ENCODE measurements at regions not wholly inside any gene's neighbourhood (a gene's known extent, or its start where the extent isn't known, plus 50 kb on each side); places are given as distances from the start of the nearest gene placed in this dataset.

DNA sequence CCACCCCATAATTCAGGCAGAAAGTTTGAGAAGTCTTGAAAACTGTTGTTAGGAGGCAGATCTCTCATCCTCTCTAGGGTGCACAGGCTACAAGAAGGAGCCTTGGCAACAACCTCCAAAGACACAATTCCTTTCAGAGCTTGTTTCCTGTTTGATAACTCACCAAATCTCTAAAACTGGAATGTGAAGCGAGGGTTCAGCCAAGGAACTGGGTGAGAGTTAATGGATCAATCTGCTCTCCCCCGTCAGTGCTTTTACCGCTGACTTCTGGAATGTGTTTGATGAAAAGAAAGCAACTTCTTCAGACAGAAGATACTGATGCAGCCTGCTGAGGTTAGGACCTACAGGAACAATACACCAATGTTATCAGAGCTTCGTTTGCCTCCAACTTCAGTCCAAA is 171.8 kb upstream of the BMP2 start:
- TF ChIP-seq FOXP2 (optimal IDR thresholded peaks at IDR 0.05; ENCODE audit: borderline replicate concordance, extremely low read depth, extremely low read length, insufficient read depth) = no peak
- TF ChIP-seq, protein P1, sequence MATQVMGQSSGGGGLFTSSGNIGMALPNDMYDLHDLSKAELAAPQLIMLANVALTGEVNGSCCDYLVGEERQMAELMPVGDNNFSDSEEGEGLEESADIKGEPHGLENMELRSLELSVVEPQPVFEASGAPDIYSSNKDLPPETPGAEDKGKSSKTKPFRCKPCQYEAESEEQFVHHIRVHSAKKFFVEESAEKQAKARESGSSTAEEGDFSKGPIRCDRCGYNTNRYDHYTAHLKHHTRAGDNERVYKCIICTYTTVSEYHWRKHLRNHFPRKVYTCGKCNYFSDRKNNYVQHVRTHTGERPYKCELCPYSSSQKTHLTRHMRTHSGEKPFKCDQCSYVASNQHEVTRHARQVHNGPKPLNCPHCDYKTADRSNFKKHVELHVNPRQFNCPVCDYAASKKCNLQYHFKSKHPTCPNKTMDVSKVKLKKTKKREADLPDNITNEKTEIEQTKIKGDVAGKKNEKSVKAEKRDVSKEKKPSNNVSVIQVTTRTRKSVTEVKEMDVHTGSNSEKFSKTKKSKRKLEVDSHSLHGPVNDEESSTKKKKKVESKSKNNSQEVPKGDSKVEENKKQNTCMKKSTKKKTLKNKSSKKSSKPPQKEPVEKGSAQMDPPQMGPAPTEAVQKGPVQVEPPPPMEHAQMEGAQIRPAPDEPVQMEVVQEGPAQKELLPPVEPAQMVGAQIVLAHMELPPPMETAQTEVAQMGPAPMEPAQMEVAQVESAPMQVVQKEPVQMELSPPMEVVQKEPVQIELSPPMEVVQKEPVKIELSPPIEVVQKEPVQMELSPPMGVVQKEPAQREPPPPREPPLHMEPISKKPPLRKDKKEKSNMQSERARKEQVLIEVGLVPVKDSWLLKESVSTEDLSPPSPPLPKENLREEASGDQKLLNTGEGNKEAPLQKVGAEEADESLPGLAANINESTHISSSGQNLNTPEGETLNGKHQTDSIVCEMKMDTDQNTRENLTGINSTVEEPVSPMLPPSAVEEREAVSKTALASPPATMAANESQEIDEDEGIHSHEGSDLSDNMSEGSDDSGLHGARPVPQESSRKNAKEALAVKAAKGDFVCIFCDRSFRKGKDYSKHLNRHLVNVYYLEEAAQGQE (IDR thresholded peaks at IDR 0.05; ENCODE audit: insufficient read depth in 1 of 2, low read depth in 2 of 2, low read length in 2 of 2) = no peak
- no peak for TF ChIP-seq TAF1 (IDR thresholded peaks at IDR 0.05; ENCODE audit: borderline replicate concordance, insufficient read depth, low read length)
- TF ChIP-seq POLR2AphosphoS5 (IDR thresholded peaks at IDR 0.05; ENCODE audit: low read depth, low read length) = no peak
- no peak for TF ChIP-seq SIN3A (IDR thresholded peaks at IDR 0.05; ENCODE audit: borderline replicate concordance, insufficient read depth, low read length)

DNA sequence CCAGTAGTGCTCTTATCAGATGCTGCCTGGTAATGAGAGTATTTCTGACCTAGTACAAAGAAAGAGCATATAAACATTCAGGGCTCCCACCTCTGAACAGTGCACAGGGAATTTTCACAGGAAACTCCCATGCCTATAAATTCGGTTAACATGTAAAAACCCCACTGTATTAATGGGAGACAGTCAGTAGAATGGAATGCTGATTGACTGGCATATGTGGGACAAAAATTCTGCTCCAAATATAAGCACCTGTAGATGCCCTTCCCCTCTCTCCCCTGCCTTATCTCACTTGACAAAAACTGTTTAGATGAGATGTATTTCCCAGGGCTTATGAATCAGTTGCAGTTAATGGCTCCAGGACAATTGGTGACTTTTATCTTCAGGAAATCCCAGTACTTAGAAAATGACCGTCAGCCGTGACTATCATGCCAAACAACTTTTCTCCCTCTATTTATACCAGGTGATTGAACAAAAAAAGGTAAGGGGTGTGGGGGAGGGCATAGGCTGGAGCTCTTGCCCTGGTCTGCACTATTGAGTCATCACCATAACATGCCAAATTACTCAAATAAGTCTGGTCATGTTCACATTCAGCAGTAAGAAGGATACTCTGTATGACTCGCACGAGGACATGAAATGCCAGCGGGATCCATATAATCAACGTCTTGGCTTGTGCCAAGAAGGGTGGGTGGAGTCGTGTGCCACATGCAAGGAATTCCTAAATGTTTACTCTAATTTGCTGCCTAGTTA is 176.4 kb upstream of the BMP2 start:
- TF ChIP-seq POLR2AphosphoS5 (IDR thresholded peaks at IDR 0.05; ENCODE audit: low read depth, low read length) (no peak), TAF1 (IDR thresholded peaks at IDR 0.05; ENCODE audit: borderline replicate concordance, insufficient read depth, low read length) (no peak), FOXP2 (optimal IDR thresholded peaks at IDR 0.05; ENCODE audit: borderline replicate concordance, extremely low read depth, extremely low read length, insufficient read depth) (no peak), SIN3A (IDR thresholded peaks at IDR 0.05; ENCODE audit: borderline replicate concordance, insufficient read depth, low read length) (no peak)
- TF ChIP-seq, protein P1 (IDR thresholded peaks at IDR 0.05; ENCODE audit: insufficient read depth in 1 of 2, low read depth in 2 of 2, low read length in 2 of 2) = no peak

DNA sequence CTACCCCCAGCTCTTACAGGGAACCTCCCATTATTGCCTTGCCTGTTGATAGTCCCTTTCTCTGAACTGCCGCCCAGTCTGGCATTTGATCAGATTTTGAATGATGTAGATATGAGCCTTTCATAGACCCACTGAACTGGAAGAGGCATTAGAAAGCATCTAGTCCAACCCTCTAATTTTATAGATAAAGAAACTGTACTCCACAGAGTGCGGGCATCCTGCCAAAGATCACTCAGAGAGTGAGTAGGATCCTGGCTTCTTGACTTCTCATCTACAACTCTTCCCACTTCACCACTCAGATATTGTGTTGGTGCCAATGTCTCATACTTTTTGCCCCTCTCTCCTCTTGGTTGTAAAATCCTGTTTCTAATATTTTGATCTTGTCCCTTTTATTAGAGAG is 179.2 kb upstream of the BMP2 start:
- TF ChIP-seq POLR2AphosphoS5 (IDR thresholded peaks at IDR 0.05; ENCODE audit: low read depth, low read length) (no peak), TAF1 (IDR thresholded peaks at IDR 0.05; ENCODE audit: borderline replicate concordance, insufficient read depth, low read length) (no peak), FOXP2 (optimal IDR thresholded peaks at IDR 0.05; ENCODE audit: borderline replicate concordance, extremely low read depth, extremely low read length, insufficient read depth) (no peak), SIN3A (IDR thresholded peaks at IDR 0.05; ENCODE audit: borderline replicate concordance, insufficient read depth, low read length) (no peak)
- TF ChIP-seq, protein P1 (IDR thresholded peaks at IDR 0.05; ENCODE audit: insufficient read depth in 1 of 2, low read depth in 2 of 2, low read length in 2 of 2) = no peak

DNA sequence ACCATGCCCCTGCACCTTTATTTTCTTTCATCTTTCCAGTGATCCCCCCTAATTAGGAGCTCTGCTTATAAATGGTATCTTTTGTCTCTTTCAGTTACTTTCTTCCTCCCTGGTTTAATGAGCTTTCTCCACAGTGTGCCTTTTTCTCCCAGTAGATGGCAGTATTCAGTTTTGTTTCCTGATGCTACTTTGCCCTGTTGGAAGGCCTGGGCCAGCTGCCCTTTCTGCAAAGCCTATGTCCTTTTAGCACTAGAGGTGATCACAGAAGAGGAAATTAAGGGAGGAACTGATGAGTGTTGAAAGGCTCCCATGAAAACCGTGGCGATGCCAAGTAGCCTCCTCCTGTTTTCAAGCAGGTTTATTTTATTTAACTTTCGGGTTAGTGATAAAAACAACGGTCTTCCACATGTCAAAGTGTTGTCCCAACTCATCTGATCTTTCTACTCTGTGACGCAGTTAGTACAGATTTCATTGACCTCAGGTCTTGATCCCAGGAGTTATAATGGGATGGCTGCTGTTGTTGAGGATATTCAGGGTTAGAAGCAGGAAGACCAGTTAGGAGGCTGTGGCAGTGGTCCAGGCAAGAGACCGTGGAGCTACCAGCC is 184.2 kb upstream of the BMP2 start:
- TF ChIP-seq POLR2AphosphoS5 (IDR thresholded peaks at IDR 0.05; ENCODE audit: low read depth, low read length) (no peak), SIN3A (IDR thresholded peaks at IDR 0.05; ENCODE audit: borderline replicate concordance, insufficient read depth, low read length) (no peak), TAF1 (IDR thresholded peaks at IDR 0.05; ENCODE audit: borderline replicate concordance, insufficient read depth, low read length) (no peak), FOXP2 (optimal IDR thresholded peaks at IDR 0.05; ENCODE audit: borderline replicate concordance, extremely low read depth, extremely low read length, insufficient read depth) (no peak)
- TF ChIP-seq, protein P1 (IDR thresholded peaks at IDR 0.05; ENCODE audit: insufficient read depth in 1 of 2, low read depth in 2 of 2, low read length in 2 of 2) = no peak

Data from PFSK-1 (cell line).